MG63 (cell line): ENCODE measurements at regions not wholly inside any gene's neighbourhood (a gene's known extent, or its start where the extent isn't known, plus 50 kb on each side); places are given as distances from the start of the nearest gene placed in this dataset.

Experiments
- DNase-seq: peaks from one replicate; pipeline ENCODE4 v3.0.0-alpha.2; 2020
- H3K27me3 ChIP-seq: fragments of 250-450 bp; sonication (Bioruptor Pico); 2 replicates; pipeline ENCODE4 v1.5.1; 2020; ENCODE audit warnings: mild to moderate bottlenecking, moderate library complexity
- H3K36me3 ChIP-seq: fragments of 250-450 bp; sonication (Bioruptor Pico); 2 replicates; pipeline ENCODE4 v1.5.1; 2020; ENCODE audit warnings: mild to moderate bottlenecking, moderate library complexity
- H3K4me3 ChIP-seq: fragments of 250-450 bp; sonication (Bioruptor Pico); 2 replicates; pipeline ENCODE4 v1.5.1; 2020; ENCODE audit warnings: mild to moderate bottlenecking, moderate library complexity
- H3K9me3 ChIP-seq: fragments of 250-450 bp; sonication (Bioruptor Pico); 2 replicates; pipeline ENCODE4 v1.5.1; 2020; ENCODE audit warnings: mild to moderate bottlenecking, moderate library complexity

DNA sequence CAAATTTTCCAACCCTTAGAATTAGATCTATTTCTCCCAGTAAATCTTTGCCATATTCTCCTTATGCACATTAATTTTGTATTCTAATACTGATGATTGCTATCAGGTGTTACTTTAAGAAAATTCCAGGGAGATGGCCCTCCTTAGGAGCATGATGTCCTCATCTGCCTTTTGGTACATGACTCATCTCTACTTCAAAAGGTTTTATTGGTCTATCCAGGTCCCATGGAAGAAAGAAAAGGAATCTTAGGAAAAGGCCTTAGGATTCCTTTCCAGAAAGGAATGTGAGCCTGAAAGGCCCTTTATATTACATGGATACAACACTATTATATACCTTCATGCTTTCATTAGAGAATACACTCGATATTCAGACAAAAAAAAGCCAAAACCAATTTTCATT is 968.2 kb downstream of the STIM2 start:
- no peak overlapping the region for H3K4me3 ChIP-seq
- H3K9me3 ChIP-seq, result no peaks in the 10 kb centered on the region
- DNase-seq, result no peak
- H3K36me3 ChIP-seq, result no peaks in the 10 kb centered on the region
- H3K27me3 ChIP-seq, result no peaks in the 10 kb centered on the region

DNA sequence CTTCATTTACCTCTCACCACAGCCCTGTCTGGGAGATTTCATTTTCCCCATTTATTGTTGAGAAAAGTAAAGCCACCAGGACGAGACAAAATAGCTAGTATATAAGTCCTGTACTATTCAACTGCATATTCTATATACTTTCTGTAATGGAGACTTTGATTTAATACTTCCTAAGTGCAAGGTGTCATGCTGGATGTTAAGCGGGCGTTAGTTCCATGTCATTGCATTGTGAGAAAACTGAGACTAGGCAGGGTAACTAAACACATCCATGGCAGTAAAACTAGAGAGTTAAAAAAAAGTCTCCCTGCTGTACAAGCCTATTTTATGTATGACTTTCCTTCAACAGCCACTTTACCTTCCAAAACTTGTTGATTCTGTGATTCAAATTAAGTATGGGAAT is 969.6 kb downstream of the STIM2 start:
- Histone ChIP-seq H3K9me3 (no peaks in the 10 kb centered on the region), H3K36me3 (no peaks in the 10 kb centered on the region), H3K4me3 (no peak overlapping the region), H3K27me3 (no peaks in the 10 kb centered on the region)
- no peak for DNase-seq

DNA sequence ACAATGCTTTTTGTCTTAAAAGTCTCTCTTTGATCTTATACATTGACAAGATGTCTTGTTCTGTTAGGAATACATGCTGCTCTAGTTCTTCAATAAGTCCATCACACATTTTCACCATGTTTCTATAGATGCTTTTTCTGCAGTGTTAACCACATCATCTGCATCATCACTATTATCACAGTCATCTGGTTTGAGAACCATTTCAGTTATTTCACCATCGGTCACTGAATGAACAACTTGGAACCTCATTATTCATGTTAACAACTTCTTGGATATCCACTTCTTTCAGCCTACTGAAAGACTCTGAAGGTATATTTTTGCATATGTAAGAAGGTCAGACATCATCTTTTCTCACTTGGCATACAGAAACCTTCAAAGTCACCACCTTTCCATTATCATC is 975.2 kb downstream of the STIM2 start:
- no peaks in the 10 kb centered on the region for H3K9me3 ChIP-seq
- H3K36me3 ChIP-seq, result no peaks in the 10 kb centered on the region
- no peak for DNase-seq
- no peak overlapping the region for H3K4me3 ChIP-seq
- H3K27me3 ChIP-seq, result no peaks in the 10 kb centered on the region

- DNase-seq, result no peak
- Histone ChIP-seq H3K36me3 (no peaks in the 10 kb centered on the region), H3K9me3 (no peaks in the 10 kb centered on the region), H3K4me3 (no peak overlapping the region), H3K27me3 (no peaks in the 10 kb centered on the region)
Measured at GRCh38 chr4:27836523-27836922, 975.9 kb downstream of the STIM2 start.

- H3K36me3 ChIP-seq, result no peaks in the 10 kb centered on the region
- H3K9me3 ChIP-seq, result no peaks in the 10 kb centered on the region
- DNase-seq, result no peak
- no peak overlapping the region for H3K4me3 ChIP-seq
- H3K27me3 ChIP-seq, result no peaks in the 10 kb centered on the region
Measured at GRCh38 chr4:27843776-27844175, 983.1 kb downstream of the STIM2 start.

GRCh38 chr4:27844376-27844775 is 983.7 kb downstream of the STIM2 start:
- Histone ChIP-seq H3K9me3 (no peaks in the 10 kb centered on the region), H3K27me3 (no peaks in the 10 kb centered on the region), H3K4me3 (no peak overlapping the region), H3K36me3 (no peaks in the 10 kb centered on the region)
- DNase-seq, result no peak

- Histone ChIP-seq H3K9me3 (no peaks in the 10 kb centered on the region), H3K36me3 (no peaks in the 10 kb centered on the region), H3K27me3 (no peaks in the 10 kb centered on the region), H3K4me3 (no peak overlapping the region)
- no peak for DNase-seq
Measured at GRCh38 chr4:27846951-27847350, 986.3 kb downstream of the STIM2 start.

DNA sequence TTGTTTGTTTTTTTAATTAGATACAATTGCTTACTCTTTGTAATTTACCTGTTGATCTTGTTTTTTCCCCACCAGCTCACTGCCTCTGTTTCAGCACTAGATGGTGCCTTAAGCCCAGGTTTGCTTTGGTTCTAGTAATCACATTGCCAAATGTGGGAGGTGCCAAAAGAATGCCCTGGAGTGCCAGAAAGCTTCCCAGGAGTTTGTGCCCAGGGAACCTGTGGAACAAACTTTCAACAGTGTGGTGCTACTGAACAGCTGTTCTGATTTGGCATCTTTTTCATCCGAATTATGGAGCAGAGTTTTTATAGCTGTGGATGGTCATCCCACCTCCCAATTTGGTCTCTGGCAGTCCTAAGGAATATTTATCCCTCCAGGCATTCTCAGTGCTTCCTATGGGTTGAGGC is 1000.7 kb downstream of the STIM2 start:
- DNase-seq, result peak; percentile 10
- H3K9me3 ChIP-seq, result no peaks in the 10 kb centered on the region
- H3K27me3 ChIP-seq, result no peaks in the 10 kb centered on the region
- H3K36me3 ChIP-seq, result no peaks in the 10 kb centered on the region
- H3K4me3 ChIP-seq, result no peak overlapping the region

DNA sequence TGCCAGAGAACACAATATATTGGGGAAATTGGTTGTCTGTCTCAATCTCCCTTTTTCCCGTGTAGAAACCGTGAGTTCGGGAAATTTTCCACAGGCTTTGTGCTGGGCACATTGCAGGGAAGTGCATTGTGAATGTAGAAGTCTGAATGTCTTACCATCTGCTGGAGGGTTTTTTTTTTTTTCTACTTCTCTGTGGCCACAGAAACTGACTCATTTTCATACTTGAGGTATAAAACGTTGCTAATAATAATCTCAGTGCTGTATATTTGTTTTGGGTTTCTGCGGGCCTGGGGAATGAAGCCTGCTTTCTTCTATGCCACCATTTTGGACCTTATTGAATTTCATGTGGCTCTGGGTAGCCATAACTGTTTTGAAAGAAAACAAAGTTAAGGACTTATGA is 1001.2 kb downstream of the STIM2 start:
- H3K27me3 ChIP-seq, result no peaks in the 10 kb centered on the region
- no peak overlapping the region for H3K4me3 ChIP-seq
- no peaks in the 10 kb centered on the region for H3K9me3 ChIP-seq
- DNase-seq, result no peak
- H3K36me3 ChIP-seq, result no peaks in the 10 kb centered on the region

DNA sequence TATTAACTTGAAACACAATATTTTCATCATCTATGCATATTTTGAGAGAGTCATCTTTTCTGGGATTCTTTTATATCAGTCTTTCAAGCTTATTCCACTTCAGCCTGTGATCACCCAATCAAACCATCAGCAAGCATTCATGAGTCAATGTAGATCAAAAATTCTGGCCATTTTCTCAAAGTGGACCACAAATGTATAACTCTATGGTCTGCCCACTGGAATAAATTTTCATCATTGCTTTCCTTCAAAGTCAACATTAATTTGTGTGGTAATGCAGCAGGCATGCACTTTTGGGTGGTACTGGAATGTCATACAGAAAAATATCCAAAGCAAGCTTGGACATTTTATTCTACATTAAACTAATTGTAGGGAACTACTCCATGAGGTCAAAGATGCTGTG is 1013.0 kb downstream of the STIM2 start:
- Histone ChIP-seq H3K4me3 (no peak overlapping the region), H3K27me3 (no peaks in the 10 kb centered on the region), H3K9me3 (no peaks in the 10 kb centered on the region), H3K36me3 (no peaks in the 10 kb centered on the region)
- DNase-seq, result no peak

- no peak overlapping the region for H3K4me3 ChIP-seq
- no peaks in the 10 kb centered on the region for H3K27me3 ChIP-seq
- no peaks in the 10 kb centered on the region for H3K9me3 ChIP-seq
- no peaks in the 10 kb centered on the region for H3K36me3 ChIP-seq
- no peak for DNase-seq
Measured at GRCh38 chr4:27881705-27882104, 1021.1 kb downstream of the STIM2 start.

DNA sequence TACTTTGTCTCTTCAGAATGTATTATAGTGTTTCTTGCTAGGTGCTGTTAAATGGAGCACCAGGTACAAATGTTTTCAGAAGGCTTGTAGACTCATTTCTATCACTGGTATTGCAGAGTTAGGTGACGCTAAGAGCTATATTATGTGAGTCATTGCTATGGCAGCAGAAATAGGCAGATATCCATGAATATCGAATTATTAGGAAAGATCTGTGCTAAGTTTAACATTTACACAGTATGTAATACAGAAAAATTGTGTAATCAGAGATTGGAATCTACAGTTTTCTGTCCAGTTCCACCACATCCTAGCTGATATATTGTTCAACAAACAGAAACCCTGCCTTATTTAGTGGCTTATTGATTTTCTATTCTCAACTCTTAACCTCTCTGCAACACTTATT is 1025.5 kb downstream of the STIM2 start:
- H3K36me3 ChIP-seq, result no peaks in the 10 kb centered on the region
- DNase-seq, result no peak
- H3K4me3 ChIP-seq, result no peak overlapping the region
- H3K9me3 ChIP-seq, result no peaks in the 10 kb centered on the region
- no peaks in the 10 kb centered on the region for H3K27me3 ChIP-seq

DNA sequence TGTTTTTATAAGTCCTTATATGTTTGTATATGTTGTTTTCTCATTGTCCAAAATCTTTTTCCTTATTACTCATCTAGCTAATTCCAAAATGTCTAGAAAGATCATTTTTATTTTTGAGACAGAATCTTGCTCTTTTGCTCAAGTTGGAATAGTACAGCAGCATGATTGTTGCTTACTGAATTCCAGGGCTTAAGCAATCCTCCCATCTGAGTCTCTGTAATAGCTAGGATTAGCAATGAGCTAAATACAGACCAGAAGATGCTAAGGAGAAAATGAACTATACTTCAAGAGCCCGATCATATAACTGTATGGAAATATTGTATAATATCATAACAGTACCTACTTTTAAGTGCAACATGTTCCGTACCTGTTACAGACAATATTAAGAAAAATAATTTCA is 1027.0 kb downstream of the STIM2 start:
- H3K9me3 ChIP-seq, result no peaks in the 10 kb centered on the region
- no peaks in the 10 kb centered on the region for H3K36me3 ChIP-seq
- H3K27me3 ChIP-seq, result no peaks in the 10 kb centered on the region
- DNase-seq, result no peak
- no peak overlapping the region for H3K4me3 ChIP-seq

- no peak overlapping the region for H3K4me3 ChIP-seq
- H3K9me3 ChIP-seq, result no peaks in the 10 kb centered on the region
- no peaks in the 10 kb centered on the region for H3K27me3 ChIP-seq
- DNase-seq, result no peak
- H3K36me3 ChIP-seq, result no peaks in the 10 kb centered on the region
Measured at GRCh38 chr4:27888505-27888904, 1027.9 kb downstream of the STIM2 start.

GRCh38 chr4:27894951-27895350 is 1034.3 kb downstream of the STIM2 start:
- no peaks in the 10 kb centered on the region for H3K9me3 ChIP-seq
- no peaks in the 10 kb centered on the region for H3K27me3 ChIP-seq
- no peaks in the 10 kb centered on the region for H3K36me3 ChIP-seq
- no peak overlapping the region for H3K4me3 ChIP-seq
- no peak for DNase-seq

- no peak overlapping the region for H3K4me3 ChIP-seq
- H3K27me3 ChIP-seq, result no peaks in the 10 kb centered on the region
- no peak for DNase-seq
- no peaks in the 10 kb centered on the region for H3K9me3 ChIP-seq
- no peaks in the 10 kb centered on the region for H3K36me3 ChIP-seq
Measured at GRCh38 chr4:27908356-27908755, 1047.7 kb downstream of the STIM2 start.

- H3K9me3 ChIP-seq, result no peaks in the 10 kb centered on the region
- no peaks in the 10 kb centered on the region for H3K36me3 ChIP-seq
Measured at GRCh38 chr4:27910227-27910626, 1049.6 kb downstream of the STIM2 start.

DNA sequence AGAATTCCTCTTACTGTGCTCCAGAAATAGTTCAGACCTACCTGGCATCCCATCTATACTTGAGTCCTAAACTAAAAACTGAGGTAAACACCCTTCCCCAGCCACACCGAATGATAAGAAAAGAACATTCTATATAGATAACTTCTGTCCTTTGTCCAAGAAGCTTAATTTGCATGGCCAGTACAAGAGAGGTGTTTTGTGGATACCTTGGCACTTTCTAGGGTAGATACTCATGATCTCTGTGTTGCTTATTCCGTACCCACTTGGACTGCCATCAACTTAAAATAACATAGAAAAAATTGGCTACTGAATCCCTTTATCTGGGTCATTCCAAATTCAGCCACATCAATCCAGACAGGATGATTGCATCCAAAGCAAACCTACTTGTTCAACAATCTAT is 1050.4 kb downstream of the STIM2 start:
- H3K36me3 ChIP-seq, result no peaks in the 10 kb centered on the region
- no peaks in the 10 kb centered on the region for H3K27me3 ChIP-seq
- H3K9me3 ChIP-seq, result no peaks in the 10 kb centered on the region
- no peak overlapping the region for H3K4me3 ChIP-seq
- DNase-seq, result no peak

More at GRCh38 chr4:27910227-27910626, 1049.6 kb downstream of the STIM2 start:
- Histone ChIP-seq H3K27me3 (no peaks in the 10 kb centered on the region), H3K4me3 (no peak overlapping the region)
- DNase-seq, result no peak

DNA sequence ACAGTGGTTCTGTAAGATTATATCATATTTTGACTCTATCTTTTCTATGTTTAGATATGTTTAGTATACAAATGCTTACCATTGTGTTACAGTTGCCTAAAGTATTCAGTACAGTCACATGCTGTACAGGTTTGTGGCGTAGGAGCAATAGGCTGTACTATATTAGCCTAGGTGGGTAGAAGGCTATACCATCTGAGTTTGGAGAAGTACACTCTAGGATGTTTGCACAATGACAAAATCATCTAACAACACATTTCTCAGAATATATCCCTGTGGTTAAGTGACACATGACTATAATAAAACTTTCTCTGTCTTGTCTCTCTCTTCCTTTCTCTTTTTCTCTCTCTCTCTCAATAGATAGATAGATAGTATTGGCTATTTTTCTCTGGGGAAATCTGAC is 1053.1 kb downstream of the STIM2 start:
- Histone ChIP-seq H3K9me3 (no peaks in the 10 kb centered on the region), H3K27me3 (no peaks in the 10 kb centered on the region), H3K36me3 (no peaks in the 10 kb centered on the region), H3K4me3 (no peak overlapping the region)
- no peak for DNase-seq
